Hepatocyte (in vitro differentiated cells): ENCODE measurements at regions not wholly inside any gene's neighbourhood (a gene's known extent, or its start where the extent isn't known, plus 50 kb on each side); places are given as distances from the start of the nearest gene placed in this dataset.

Experiments
- DNase-seq: peaks from one replicate; pipeline ENCODE4 v3.0.0-alpha.2; 2016; ENCODE audit warnings: low spot score
- H2AFZ ChIP-seq: fragments of 200-600 bp; sonication (generic); 2 replicates; pipeline ENCODE4 v1.6.0; 2016; ENCODE audit warnings: antibody characterized with exemption, mild to moderate bottlenecking
- H3K27ac ChIP-seq: fragments of 200-600 bp; sonication (generic); 2 replicates; pipeline ENCODE4 v1.5.1; 2016; ENCODE audit warnings: mild to moderate bottlenecking
- H3K27me3 ChIP-seq: fragments of 200-600 bp; sonication (generic); 2 replicates; pipeline ENCODE4 v1.6.1; 2016
- H3K36me3 ChIP-seq: fragments of 200-600 bp; sonication (generic); replicated peaks from 2 replicates; pipeline ENCODE4 v1.5.1; 2016; ENCODE audit warnings: low read depth; ENCODE audit not compliant: insufficient read depth
- H3K4me1 ChIP-seq: fragments of 200-600 bp; sonication (generic); 2 replicates; pipeline ENCODE4 v1.5.1; 2016; ENCODE audit warnings: mild to moderate bottlenecking, moderate library complexity; ENCODE audit not compliant: insufficient read depth
- H3K4me2 ChIP-seq: fragments of 200-600 bp; sonication (generic); 2 replicates; pipeline ENCODE4 v1.6.0; 2016
- H3K4me3 ChIP-seq: fragments of 200-600 bp; sonication (generic); 2 replicates; pipeline ENCODE4 v1.5.1; 2016; ENCODE audit warnings: mild to moderate bottlenecking
- H3K79me2 ChIP-seq: fragments of 200-600 bp; sonication (generic); 2 replicates; pipeline ENCODE4 v1.6.0; 2017; ENCODE audit warnings: mild to moderate bottlenecking
- H3K9me2 ChIP-seq: fragments of 200-600 bp; sonication (generic); replicated peaks from 2 replicates; pipeline ENCODE4 v1.6.0; 2017; ENCODE audit warnings: mild to moderate bottlenecking; ENCODE audit not compliant: insufficient read depth
- H3K9me3 ChIP-seq: fragments of 200-600 bp; sonication (generic); 2 replicates; pipeline ENCODE4 v1.5.1; 2016; ENCODE audit warnings: low read depth, mild to moderate bottlenecking
- H4K20me1 ChIP-seq: fragments of 200-600 bp; sonication (generic); 2 replicates; pipeline ENCODE4 v1.6.0; 2016; ENCODE audit warnings: mild to moderate bottlenecking; ENCODE audit not compliant: insufficient read depth, poor library complexity, severe bottlenecking
- EZH2 ChIP-seq: fragments of 200-600 bp; sonication (generic); IDR thresholded peaks from 2 replicates; pipeline ENCODE4 v1.6.1; 2016; ENCODE audit warnings: antibody characterized with exemption, mild to moderate bottlenecking, borderline replicate concordance
- EZH2phosphoT487 ChIP-seq: fragments of 200-600 bp; sonication (generic); IDR thresholded peaks from one replicate; pipeline ENCODE4 v1.6.1; 2018; ENCODE audit warnings: antibody characterized with exemption, mild to moderate bottlenecking, low read depth, moderate library complexity; ENCODE audit not compliant: unreplicated experiment, severe bottlenecking
- WGBS: methylation state at CpG from one replicate; pipeline ENCODE4 v1.1.6; 2016; ENCODE audit warnings: low lambda C conversion rate; ENCODE audit errors: missing lambda C conversion rate; 5-methylcytosine and 5-hydroxymethylcytosine counted together
- TF ChIP-seq, protein P1 (sequence below): fragments of 200-600 bp; sonication (generic); IDR thresholded peaks from 2 replicates; pipeline ENCODE4 v1.5.1; 2016; ENCODE audit warnings: antibody characterized with exemption, mild to moderate bottlenecking; ENCODE audit not compliant: poor library complexity

DNA sequence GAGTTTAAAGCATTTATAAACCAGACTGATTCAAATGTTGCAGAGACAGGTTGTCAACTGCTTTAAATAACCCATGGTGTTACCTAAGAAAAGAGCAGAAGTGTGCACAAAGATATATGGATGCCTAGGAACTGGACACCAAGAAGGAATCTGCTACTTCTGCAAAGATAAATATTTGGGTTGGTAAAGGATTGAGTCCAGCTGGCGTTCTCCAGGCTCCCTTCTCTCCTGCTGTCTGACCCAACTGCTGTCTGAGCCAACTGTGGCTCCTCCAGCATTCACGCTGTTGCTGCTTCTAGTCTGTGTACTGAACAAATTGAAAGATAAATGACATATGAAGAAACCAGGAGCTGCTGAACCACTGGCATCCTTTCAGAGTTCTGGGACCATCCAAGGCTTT is 1167.8 kb upstream of the PRKX start:
- Histone ChIP-seq H3K27ac (no peak overlapping the region), H3K36me3 (no peaks in the 10 kb centered on the region), H3K4me2 (no peak overlapping the region), H3K27me3 (no peaks in the 10 kb centered on the region), H3K9me3 (no peaks in the 10 kb centered on the region), H3K79me2 (no peaks in the 10 kb centered on the region), H4K20me1 (no peaks in the 10 kb centered on the region), H3K9me2 (no peaks in the 10 kb centered on the region), H3K4me1 (no peaks in the 10 kb centered on the region), H2AFZ (no peak overlapping the region), H3K4me3 (no peak overlapping the region)
- DNase-seq, result no peak
- TF ChIP-seq EZH2phosphoT487 (no peak), EZH2 (no peak)
- TF ChIP-seq, protein P1, sequence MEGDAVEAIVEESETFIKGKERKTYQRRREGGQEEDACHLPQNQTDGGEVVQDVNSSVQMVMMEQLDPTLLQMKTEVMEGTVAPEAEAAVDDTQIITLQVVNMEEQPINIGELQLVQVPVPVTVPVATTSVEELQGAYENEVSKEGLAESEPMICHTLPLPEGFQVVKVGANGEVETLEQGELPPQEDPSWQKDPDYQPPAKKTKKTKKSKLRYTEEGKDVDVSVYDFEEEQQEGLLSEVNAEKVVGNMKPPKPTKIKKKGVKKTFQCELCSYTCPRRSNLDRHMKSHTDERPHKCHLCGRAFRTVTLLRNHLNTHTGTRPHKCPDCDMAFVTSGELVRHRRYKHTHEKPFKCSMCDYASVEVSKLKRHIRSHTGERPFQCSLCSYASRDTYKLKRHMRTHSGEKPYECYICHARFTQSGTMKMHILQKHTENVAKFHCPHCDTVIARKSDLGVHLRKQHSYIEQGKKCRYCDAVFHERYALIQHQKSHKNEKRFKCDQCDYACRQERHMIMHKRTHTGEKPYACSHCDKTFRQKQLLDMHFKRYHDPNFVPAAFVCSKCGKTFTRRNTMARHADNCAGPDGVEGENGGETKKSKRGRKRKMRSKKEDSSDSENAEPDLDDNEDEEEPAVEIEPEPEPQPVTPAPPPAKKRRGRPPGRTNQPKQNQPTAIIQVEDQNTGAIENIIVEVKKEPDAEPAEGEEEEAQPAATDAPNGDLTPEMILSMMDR, result no peak
- 71% methylated on average over 2 of the region's 2 CpGs for WGBS

DNA sequence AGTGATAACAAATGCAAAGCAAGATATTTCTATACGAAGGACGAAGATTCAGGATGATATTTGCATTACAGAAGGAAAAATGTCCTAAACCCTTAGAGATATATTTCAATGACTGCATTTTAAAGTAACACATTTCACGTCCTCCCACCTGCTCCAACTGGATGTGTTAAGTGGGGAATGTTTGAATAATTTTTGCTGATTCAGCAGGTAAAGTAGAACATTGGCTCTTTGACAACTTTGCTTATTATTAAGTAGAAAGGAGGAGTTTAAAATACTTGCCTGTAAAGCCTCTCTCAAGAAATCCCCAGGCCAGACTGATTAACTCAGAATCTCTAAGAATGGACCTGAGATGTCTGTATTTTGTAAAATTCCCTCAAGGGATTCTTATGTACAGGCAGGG is 1165.2 kb upstream of the PRKX start:
- 80% methylated on average over 3 of the region's 3 CpGs for WGBS
- H3K36me3 ChIP-seq, result no peaks in the 10 kb centered on the region
- no peak for TF ChIP-seq EZH2
- TF ChIP-seq, protein P1, result no peak
- no peak for TF ChIP-seq EZH2phosphoT487
- H3K27ac ChIP-seq, result no peak overlapping the region
- no peaks in the 10 kb centered on the region for H3K9me2 ChIP-seq
- no peak overlapping the region for H3K4me2 ChIP-seq
- DNase-seq, result no peak
- H4K20me1 ChIP-seq, result no peaks in the 10 kb centered on the region
- H3K9me3 ChIP-seq, result no peaks in the 10 kb centered on the region
- no peak overlapping the region for H2AFZ ChIP-seq
- H3K79me2 ChIP-seq, result no peaks in the 10 kb centered on the region
- H3K4me3 ChIP-seq, result no peak overlapping the region
- no peaks in the 10 kb centered on the region for H3K4me1 ChIP-seq
- no peaks in the 10 kb centered on the region for H3K27me3 ChIP-seq

DNA sequence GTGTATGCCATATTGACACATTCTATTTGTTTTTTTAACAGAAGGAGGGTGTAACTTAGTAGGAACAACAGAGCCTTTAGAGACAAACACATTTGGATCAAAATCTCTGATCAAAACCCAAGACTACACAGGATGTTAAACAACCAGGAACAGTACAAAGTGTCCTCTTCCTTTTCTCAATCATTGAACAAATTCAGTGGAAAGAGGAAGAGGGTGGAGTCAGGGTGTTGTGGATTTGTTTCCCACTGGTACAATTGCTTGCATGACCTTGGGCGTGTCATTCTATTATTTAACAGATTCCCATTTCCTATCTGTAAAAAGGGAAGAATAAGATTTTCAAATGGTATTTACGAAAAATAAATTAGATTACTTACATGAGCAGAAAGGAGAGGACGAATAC is 1162.8 kb upstream of the PRKX start:
- H3K9me3 ChIP-seq, result no peaks in the 10 kb centered on the region
- no peak for DNase-seq
- TF ChIP-seq EZH2phosphoT487 (no peak), EZH2 (no peak)
- TF ChIP-seq, protein P1, result no peak
- WGBS, result 82% methylated on average over 3 of the region's 3 CpGs
- H3K4me3 ChIP-seq, result no peak overlapping the region
- no peaks in the 10 kb centered on the region for H3K27me3 ChIP-seq
- no peaks in the 10 kb centered on the region for H4K20me1 ChIP-seq
- no peaks in the 10 kb centered on the region for H3K4me1 ChIP-seq
- no peak overlapping the region for H2AFZ ChIP-seq
- H3K27ac ChIP-seq, result no peak overlapping the region
- no peaks in the 10 kb centered on the region for H3K79me2 ChIP-seq
- no peaks in the 10 kb centered on the region for H3K9me2 ChIP-seq
- no peaks in the 10 kb centered on the region for H3K36me3 ChIP-seq
- no peak overlapping the region for H3K4me2 ChIP-seq

DNA sequence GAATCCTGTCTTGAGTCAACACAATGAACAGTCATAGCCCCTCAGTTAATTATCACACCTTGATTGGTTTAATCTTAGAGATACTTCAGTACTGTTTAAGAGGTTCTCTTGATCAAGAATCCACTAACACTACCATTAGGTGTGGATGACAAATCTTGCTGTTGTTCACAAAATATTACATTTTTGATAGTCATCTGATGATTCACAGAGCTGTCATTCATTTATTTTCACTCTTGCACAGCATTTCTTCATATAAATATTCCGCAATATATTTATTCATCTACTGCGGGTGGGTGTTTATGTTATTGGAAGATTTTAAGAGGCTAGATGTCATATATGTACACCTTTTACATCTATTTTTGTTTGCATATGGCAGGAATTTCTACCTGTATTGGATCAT is 1138.1 kb upstream of the PRKX start:
- no peak for TF ChIP-seq EZH2phosphoT487
- no peak for TF ChIP-seq EZH2
- TF ChIP-seq, protein P1, result no peak
- Histone ChIP-seq H3K27me3 (no peaks in the 10 kb centered on the region), H3K79me2 (no peaks in the 10 kb centered on the region), H4K20me1 (no peaks in the 10 kb centered on the region), H2AFZ (no peak overlapping the region), H3K4me1 (no peaks in the 10 kb centered on the region), H3K4me2 (no peak overlapping the region), H3K9me3 (no peaks in the 10 kb centered on the region), H3K36me3 (no peaks in the 10 kb centered on the region), H3K4me3 (no peak overlapping the region), H3K9me2 (no peaks in the 10 kb centered on the region), H3K27ac (no peak overlapping the region)
- DNase-seq, result no peak
- WGBS, result 94% methylated on average over 2 of the region's 2 CpGs
